Hepatocyte (in vitro differentiated cells): ENCODE measurements at regions not wholly inside any gene's neighbourhood (a gene's known extent, or its start where the extent isn't known, plus 50 kb on each side); places are given as distances from the start of the nearest gene placed in this dataset.

Experiments
- CTCF ChIP-seq: fragments of 200-600 bp; sonication (generic); IDR thresholded peaks from 2 replicates; pipeline ENCODE4 v1.5.1; 2016; ENCODE audit warnings: antibody characterized with exemption, mild to moderate bottlenecking; ENCODE audit not compliant: poor library complexity
- EZH2 ChIP-seq: fragments of 200-600 bp; sonication (generic); IDR thresholded peaks from 2 replicates; pipeline ENCODE4 v1.6.1; 2016; ENCODE audit warnings: antibody characterized with exemption, mild to moderate bottlenecking, borderline replicate concordance
- EZH2phosphoT487 ChIP-seq: fragments of 200-600 bp; sonication (generic); IDR thresholded peaks from one replicate; pipeline ENCODE4 v1.6.1; 2018; ENCODE audit warnings: antibody characterized with exemption, mild to moderate bottlenecking, low read depth, moderate library complexity; ENCODE audit not compliant: unreplicated experiment, severe bottlenecking

DNA sequence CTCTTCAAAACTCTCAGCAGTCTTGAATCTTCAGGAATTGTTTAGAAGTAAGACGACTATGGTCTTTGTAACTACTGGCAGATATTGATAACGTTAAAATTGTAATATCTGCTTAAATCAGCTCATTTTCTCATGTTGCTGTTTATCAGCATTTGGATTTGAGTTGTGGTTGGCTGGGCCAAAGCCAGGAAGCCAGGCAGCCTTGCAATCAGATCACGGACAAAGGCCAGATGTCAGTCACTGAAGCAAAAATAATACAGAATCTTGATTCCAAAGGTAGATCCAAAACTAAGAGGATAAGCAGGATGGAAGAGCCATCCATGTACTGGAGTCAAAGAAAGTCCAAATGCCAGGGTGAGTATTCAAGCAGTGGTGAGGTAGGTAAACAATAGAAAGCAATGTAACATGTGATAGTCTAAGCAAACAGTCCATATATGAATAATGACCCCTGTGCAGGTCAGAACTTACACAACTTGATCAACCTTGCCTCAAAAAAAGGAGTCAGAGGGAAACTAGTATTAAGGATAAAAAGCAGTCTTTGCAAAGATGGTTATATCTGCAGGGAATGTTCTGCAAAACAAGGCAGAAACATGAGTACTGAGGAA lies 95.8 kb upstream of the RAP1B start:
- TF ChIP-seq CTCF (no peak), EZH2 (no peak), EZH2phosphoT487 (no peak)
